GM04503 (cell line): ENCODE measurements at regions not wholly inside any gene's neighbourhood (a gene's known extent, or its start where the extent isn't known, plus 50 kb on each side); places are given as distances from the start of the nearest gene placed in this dataset.
"Not testable (repeated sequence)": the region's sequence is repeated elsewhere in the genome, so short reads cannot be mapped to it uniquely, and the experiment has no call there.

Experiments
- DNase-seq: peaks from one replicate; pipeline ENCODE4 v3.0.0-alpha.2; 2012; ENCODE audit warnings: low read depth

DNA sequence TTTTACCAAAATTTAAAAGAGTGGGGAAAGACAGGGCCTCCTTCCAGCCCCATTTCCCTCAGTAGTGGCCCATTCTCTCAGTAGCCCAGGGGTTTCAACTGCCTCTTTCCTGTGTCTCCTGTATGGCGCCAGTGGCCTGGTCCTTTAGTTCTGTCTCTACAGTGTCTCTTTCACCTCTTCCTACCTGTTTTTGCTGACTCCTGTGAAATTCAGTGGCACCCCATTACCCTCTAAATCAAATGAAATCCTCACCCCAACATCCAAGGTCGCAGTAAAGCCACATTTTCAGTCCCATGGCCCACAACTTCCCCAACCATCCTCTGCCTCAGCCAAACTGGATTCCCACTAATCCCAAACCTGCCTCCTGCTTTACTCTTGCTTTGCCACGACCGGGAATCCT is 200.7 kb downstream of the IPMK start:
- no peak for DNase-seq

DNA sequence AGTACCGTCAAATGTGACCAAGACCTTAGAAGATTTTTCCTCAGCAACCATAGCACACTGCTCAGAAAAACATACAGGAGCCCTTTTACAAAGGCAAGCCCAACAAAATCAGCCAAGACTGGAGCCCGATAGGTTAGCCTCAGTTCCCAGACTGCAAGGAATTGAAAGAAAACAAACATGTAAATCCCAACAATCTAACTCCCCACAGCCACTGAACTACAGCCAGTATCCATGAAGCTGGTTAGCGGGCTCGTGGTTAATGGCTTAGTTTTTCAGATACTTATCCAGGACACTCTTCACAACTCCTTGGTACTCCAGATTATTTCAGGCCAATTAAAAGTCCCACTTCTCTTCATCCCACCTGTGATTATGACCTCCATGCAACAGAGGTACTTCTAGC is 201.6 kb downstream of the IPMK start:
- DNase-seq, result no peak

DNA sequence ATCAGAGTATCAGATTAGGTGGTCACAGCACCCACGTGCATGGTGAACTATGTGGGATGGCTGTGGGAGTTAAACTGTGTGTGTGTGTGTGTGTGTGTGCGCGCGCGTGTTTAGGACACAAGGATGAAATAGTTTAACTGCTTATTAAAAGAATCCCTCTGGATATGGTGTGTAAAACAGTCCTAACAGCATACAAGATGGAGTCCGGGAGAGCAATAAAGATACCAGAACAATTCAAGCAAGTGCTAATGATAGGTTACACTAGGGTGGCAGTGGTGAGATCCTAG is 202.2 kb downstream of the IPMK start:
- no peak for DNase-seq

DNA sequence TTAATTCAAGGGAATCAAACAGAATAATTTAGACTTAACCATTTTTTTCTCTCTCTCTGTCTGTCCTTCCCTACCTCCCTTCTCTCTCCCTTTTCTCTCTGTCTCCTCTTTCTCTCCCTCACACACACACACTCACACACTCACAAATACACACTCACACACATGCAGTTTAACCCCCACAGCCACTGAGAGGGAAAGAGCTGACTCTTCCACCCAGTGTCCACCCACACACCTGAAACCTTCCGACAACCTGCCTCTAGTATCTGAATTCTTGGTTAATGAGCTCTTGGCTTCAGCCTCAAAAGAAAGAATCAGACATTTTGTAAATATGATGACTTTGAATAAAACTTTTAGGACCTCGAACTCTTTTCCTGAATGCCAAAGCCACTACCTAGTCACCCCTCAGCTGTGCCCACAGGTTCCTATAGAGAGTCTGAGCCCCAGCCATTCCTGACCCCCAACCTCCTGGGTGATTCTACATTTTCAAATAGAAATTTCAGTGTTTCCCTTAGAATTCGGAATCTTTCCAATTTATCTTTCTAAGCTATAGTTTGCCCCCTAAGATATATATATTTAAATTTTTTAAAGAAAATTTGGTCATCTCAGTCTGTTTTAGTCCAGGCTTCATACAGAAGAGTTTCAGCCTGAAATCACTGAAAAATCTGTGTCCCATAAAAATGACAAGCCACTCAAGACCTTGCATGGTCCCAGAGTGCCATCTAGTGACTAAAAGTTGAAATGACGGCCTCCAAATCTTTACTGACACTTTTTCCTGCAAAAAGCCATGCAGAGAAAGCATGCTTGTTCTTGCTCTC is 202.8 kb downstream of the IPMK start:
- DNase-seq, result no peak

DNA sequence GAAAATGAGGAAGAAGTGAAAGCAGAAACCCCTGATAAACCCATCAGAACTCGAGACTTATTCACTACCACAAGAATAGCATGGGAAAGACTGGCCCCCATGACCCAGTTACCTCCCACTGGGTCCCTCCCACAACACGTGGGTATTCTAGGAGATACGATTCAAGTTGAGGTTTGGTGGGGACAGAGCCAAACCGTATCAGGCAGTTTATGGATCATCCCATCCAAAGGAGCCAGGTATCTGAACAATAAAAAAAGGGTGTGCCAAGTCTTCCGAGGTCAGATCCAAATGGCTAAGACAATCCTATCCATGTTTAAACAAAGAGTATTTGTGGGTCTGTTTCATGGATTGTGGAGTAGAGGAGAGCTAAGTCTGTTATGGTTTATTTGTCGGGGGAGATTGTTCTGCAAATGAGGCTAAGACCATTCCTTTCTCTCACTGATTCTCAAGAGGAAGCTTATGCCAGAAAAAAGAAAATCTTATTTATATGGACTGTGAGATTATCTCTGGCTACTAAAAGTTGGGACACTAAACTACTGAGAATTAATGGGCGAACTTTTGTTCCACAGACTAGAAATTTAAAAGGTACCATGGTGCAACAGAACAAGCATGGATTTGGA is 203.7 kb downstream of the IPMK start:
- no peak for DNase-seq

DNA sequence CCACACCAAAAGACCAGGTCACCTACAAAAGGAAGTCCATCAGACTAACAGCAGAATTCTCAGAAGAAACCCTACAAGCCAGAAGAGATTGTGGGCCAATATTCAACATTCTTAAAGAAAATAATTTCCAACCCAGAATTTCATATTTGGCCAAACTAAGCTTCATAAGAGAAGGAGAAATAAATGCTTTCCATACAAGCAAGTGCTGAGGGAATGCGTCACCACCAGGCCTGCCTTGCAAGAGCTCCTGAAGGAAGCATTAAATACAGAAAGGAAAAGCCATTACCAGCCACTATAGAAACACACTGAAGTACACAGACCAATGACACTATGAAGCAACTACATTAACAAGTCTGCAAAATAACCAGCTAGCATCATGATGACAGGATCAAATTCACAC is 209.0 kb downstream of the IPMK start:
- DNase-seq, result not testable (repeated sequence)

DNA sequence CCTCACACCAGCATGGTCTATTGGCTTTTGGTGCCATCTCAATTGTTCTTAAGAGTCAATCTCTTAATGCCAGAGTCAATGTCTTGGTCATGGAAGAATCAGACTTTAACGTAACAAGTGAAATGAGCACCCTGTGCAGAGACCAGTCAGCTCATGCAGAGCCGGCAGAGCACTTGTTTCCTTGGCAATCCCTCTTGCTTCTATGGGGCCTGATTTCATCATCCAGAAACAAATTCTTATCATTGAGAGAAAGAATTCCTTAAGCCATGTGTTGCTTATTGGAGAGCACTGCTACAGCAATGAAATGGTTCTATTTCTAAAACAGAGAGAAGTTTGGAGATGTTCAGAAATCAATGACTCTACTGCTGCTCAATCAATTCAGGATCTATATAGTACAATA is 212.8 kb downstream of the IPMK start:
- DNase-seq, result no peak

DNA sequence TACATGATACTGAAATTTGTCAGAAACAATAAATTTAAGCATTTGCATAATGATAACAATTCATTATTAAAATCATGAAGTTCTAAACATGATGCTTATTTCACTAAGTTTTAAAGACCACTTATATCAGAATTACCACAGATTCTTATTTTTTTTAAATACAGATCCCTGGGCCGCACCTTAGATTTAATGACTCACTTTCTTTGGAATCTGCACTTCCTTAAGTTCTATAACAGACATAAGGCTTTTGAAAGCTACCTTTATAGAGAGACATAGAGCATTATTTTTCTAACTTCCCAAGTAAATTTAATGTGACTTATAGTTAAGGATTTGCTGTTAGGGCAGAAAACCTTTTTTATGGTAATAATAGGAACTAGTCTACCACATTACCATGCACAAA is 214.9 kb downstream of the IPMK start:
- DNase-seq, result no peak

DNA sequence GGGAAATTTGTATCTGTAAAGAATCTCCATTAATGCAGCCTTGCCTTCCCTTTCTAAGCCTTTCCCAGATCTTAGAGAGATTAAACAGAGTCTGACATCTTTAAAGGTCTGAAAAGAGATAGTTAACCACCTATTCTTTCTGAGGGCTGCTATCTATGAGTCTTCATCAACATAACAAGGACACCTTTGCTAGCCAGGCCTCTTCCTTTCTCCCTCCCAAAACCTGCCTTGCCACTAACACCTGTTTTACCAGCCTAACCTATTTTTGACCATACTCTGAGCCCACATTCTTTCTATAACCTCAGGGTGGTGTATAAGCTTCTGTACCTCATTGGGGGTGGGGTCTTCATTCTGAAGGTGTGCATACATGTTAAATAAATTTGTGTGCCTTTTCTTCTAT is 217.1 kb downstream of the IPMK start:
- no peak for DNase-seq

DNA sequence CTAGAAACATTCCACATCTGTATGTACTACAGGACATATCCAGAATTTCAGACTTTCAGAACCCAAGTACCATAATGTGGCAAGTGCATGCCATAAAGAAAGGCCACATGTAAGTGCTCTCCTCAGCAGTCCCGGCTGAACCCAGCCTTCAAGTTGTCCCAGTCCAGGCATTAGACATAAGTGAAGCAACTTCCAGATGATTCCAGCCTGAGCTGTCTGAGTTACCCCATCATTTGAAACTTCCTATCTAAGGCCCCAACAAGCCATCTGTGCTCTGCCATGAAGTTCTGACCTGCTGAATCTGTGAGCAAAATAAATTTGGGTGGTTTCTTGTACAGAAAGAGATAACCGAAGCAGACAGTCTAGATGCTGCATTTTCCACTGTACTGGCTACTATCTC is 218.8 kb downstream of the IPMK start:
- no peak for DNase-seq

DNA sequence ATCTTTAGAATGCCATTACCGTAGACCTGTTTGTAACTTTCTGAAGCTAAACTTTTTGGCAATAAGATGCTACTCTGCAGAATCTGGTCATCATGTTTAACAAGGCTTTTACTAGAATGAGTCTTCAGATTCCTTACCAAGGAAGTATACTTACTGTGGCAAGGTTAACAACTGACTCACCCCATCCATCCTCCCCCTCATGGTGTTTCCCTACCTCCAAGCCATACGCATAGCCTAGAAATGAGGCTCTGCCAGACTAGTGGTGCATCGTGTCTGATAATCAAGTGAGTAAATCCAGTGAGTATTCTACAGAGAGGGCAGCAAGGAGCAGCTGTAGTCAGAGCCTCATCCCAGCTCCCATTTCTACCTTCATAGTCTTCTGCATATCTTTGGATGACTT is 223.6 kb downstream of the IPMK start:
- DNase-seq, result peak; percentile 50

DNA sequence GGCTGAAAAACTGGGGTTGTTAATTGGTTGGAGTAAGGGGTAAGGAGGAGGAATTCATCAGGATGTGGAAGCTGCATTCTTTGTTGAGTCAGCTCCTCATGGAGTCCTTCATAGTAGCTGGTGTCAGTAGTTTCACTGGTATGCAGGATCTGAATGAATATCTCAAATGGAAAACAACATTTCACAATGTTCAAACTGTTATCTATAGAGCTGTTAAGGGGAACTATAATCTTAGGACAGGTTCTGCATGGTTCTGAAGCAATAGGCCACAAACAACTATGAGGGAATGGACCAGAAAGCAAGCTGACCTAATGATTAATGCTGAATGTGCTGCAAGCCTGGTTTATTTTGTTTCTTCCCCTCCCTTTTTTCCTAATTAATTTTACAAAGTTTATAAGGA is 225.8 kb downstream of the IPMK start:
- no peak for DNase-seq

DNA sequence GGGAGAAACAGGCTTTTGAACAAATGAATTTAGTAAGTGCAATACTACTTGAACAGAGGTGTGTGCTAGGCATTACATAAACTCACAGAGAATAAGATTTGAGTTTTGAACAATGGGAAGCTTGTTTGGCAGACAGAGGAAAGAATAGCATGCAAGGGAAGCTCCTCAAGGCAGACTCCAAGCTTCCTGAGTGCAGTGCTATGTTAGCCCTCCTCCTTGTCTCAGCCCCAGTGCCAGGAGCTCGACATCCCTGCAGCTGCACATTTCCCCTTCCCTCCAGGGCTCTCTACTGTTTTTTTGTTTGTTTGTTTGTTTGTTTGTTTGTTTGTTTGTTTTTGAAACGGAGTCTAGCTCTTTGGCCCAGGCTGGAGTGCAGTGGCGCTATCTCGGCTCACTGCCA is 237.5 kb downstream of the IPMK start:
- no peak for DNase-seq

DNA sequence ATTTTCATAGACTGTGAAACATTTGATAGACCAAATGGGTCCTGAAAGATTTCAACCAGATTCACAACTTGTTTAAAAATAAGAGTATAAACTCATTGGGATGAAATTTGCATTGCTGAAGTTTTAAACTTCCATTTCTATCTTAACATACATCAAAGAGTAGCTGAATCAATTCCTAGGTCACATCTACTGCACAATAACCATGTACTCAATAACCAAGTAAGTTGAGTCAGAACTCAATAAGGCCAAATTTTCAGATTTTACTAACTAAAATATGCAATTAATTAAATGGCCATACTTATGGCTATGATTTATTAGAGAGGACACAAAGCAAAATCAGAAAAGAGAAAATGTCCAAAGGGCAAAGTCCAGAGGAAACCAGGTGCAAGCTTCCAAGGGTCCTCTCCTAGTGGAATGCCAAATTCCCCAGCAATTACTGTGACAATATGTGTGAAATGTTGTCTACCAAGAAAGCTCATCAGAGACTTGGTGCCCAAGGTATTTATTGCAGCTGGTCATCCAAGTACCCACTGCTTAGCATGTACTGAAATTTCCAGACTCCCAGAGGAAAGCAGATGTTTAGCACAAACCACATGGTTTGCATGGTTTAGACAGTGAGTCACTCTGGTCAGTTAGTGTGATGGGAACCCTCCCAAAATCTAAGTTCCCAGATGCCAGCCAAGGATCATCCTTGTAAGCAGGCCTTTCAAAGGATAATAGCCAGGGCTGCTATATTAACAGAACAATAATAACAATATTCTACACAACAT is 238.9 kb downstream of the IPMK start:
- peak; percentile 87 for DNase-seq

DNA sequence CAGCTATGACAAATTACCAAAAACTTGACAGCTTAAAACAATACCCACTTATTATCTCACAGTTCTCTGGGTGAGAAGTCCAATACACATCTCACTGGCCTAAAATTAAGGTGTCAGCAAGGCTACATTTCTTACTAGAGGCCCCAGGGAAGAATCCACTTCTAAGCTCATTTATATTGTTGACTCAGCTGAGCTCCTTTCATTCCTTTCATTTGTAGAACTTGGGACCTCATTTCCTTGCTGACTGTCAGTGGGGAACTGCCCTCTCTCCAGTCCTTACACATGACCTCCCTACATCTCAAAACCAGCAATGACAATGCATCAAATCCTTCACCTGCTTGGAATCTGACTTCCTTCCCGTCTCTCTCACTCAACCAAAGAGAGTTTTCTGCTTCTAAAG is 240.3 kb downstream of the IPMK start:
- no peak for DNase-seq

DNA sequence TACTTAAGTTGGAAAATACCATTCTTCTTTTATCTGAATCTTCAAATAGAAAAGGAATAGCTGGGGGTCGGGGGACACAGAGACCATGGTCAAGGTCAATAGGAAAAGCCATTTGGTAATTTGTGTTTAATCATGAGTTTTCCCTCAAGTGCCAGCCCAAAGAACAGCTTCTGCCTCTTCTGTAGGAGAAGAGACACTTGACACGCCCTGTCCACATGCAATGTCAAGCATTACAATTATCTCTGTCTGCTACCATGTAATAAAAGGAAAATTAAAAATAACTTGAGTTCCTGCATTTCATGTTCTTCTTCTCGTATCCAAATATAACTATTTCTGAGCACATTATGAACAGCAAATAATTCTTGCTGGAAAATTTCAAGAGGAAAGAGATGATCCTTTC is 241.7 kb downstream of the IPMK start:
- no peak for DNase-seq

DNA sequence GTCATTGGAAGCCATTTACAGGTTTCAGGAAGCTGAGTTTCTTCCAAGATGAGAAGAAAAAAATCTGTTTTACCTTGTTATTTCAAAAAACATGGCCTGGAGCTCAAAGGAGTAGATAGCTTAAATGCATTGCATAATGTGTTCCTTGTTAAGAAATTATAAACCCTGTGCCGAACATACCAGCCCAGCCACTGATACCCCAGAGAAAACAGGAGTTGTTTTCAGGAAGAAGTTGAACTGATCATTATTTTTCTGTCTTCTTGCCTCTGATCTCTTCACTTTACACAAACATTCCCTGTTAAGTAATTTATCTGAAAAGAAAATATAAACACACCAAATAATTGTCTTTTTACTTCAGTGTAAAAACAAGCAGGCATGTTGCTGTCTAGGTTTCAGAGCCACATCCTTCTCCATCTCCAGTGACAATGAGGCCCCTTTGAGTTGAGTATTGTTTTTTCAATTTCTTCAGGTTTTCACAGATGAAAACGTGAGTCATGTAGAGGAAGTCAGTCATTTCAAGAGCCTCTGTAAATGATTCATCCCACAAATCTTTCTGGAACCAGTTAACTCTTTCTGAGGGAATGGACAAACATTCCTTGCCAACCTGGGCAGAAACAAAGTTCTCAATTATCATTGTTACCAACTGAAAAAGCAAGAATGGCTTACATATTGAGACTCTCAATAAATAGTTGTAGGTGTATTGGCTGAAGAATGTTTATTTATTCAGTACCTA is 244.2 kb downstream of the IPMK start:
- peak; percentile 68 for DNase-seq

DNA sequence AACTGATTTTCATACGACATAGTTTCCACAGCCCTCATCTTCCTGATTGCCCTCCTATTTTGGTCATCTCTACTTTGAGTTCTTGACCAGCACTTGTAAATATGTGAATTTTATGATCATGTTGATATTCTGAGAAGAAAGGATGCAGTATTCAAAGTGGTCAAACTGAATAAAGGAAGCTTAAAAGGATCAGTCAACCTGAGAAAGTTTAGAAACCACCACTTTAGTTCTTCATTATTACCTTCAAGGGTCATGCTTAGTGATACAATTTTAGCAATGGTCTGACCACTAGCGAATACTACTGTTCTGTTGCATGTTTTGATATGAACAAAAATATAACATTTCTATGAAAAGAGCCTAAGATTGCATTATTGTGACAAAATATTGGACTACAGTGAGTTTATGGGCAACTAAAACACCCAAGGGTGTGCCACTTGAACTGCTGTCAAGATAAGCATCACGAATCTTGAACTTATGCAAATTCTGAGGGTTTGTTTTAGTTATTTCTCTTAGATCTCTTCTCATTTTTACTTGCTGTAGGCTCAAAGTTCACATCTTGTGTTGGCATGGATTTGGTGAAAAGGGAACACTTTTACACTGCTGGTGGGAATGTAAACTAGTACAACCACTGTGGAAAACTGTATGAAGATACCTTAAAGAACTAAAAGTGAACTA is 247.7 kb downstream of the IPMK start:
- no peak for DNase-seq

DNA sequence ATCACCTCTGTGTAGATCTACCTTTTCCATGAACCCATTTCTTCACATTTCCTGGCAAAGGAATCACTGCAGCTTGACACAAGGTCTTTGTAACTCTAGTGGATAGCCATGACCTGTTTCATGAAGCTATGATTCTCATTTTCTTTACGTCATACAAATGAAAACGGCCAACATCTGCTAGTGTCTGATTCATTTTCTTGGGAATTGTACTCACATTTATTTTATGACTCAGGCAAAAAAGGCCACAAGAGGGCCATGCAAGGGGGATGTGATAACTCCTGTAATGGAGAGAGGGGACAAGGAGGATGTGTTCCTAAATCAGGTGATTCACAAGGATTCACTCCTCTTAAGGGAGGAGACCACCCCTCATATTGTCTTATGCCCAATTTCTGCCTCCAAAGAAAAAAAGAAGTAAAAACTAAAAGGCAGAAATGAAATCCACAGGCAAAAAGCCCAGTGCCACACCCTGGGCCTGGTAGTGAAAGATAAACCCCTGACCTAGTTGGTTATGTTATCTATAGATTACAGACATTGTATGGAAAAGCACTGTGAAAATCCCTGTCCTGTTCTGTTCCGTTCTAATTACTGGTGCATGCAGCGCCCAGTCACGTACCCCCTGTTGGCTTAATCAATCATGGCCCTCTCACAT is 249.9 kb downstream of the IPMK start:
- DNase-seq, result peak; percentile 73

DNA sequence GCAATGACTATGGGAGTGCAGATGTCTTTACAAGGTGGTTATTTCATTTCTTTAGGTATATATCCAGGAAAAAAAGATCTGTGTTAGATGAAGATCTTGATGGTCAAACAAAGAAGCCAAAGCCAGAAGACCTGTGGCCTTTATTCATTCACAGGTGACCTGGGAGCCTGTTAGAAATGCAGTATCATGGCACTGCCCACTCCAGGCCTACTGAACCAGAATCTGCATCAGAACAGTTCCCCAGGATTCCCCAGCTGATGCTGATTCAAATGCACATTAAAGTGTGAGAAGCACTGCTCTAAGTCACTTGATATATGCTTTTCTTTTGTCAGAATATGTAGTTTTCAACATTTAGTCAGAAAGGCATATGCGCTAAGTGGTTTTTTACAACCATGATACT is 251.1 kb downstream of the IPMK start:
- DNase-seq, result no peak

DNA sequence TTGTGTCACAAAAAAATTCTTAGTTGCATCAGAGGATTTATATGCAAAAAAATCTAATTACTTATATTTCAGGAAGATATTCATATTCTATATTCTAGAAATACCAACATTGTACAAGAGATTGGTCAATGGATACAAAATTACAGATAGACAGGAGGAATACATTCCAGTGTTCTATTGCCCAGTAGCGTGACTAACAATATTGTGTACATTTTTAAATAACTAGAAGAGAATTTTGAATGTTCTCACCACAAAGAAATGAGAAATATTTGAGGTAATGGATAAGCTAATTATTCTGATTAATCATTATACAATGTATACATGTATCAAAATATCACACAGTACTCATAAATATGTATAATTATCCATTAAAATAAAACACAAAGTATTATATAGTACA is 253.3 kb downstream of the IPMK start:
- DNase-seq, result no peak

DNA sequence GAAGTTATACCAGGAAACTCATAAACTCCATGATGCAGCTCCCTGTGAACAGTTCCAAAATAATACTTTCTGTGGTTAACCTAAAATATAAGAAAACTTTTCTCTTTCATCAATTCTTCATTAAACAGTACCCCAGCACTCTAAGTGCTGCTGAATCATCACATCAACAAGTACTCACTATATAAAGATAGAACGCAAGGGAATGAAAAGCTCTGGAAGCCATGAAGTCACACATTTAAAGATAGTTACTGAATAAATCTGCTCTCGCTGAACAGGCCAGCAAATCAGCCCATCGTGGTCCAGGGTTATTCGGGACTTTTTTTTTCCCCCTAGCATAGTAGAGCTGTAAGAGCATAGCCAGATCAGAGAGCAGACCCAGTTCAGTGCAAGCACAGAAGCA is 254.3 kb downstream of the IPMK start:
- no peak for DNase-seq
